RPMI7951 (cell line): ENCODE measurements at regions not wholly inside any gene's neighbourhood (a gene's known extent, or its start where the extent isn't known, plus 50 kb on each side); places are given as distances from the start of the nearest gene placed in this dataset.
"Not testable (repeated sequence)": the region's sequence is repeated elsewhere in the genome, so short reads cannot be mapped to it uniquely, and the experiment has no call there.

Experiments
- DNase-seq: peaks from one replicate; pipeline ENCODE4 v3.0.0-alpha.2; 2012; ENCODE audit warnings: low read depth

- not testable (repeated sequence) for DNase-seq
Measured at GRCh38 chr9:74197771-74198170, 299.4 kb upstream of the RORB start.

- no peak for DNase-seq
Measured at GRCh38 chr9:74205056-74205455, 292.1 kb upstream of the RORB start.

DNA sequence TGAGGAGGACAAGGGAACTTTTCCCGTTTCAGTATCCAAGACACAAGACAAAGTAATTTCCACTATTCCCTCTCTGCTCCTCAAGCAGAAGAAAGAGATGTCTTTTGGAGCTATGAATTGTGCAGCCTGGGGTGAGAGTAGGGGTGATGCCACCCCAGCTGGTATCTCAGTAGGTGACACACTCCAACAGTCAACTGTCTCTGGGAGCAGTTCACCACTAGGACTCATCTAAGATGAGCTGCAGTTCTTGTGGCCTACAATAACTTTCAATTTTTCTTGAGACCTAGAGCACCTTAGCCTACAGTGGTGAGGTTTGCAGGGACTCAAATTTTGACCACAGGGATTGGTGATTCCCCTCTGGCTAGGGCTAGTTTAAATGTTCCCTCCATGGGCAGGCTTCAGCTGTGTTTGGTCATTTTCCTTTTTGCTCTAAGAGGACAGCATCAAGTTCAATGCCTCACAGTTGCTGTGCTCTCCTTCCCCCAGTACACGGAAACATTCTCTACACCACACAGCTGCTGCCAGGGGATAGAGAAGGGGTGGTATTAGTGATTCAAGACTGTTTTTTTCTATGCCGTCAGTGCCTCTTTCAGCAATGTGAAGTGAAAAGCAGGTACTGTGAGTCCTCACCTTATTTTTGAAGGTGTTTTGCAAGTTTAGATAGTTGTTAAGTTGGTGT is 278.6 kb upstream of the RORB start:
- no peak for DNase-seq

DNA sequence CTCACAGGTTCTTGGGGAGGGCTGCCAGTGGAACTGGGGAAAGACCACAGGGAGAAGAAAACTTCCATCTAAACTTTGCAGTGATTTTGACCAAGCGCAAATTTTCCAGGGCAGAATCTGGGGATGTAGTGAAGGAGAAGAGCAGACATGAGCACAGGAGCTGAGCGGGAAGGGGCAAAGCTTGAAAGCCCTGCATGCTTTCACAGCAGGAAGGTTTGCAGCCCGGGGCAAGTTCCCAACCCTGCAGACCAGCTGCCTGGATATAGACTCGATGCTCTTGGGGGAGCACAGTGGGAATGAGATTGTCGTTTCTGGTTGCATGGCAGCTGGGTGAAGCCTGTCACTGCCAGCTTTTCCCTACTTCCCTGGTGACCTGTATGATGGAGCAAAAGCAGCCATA is 276.8 kb upstream of the RORB start:
- no peak for DNase-seq

- DNase-seq = no peak
Measured at GRCh38 chr9:74236857-74237256, 260.3 kb upstream of the RORB start.

- no peak for DNase-seq
Measured at GRCh38 chr9:74245866-74246497, 251.2 kb upstream of the RORB start.

DNA sequence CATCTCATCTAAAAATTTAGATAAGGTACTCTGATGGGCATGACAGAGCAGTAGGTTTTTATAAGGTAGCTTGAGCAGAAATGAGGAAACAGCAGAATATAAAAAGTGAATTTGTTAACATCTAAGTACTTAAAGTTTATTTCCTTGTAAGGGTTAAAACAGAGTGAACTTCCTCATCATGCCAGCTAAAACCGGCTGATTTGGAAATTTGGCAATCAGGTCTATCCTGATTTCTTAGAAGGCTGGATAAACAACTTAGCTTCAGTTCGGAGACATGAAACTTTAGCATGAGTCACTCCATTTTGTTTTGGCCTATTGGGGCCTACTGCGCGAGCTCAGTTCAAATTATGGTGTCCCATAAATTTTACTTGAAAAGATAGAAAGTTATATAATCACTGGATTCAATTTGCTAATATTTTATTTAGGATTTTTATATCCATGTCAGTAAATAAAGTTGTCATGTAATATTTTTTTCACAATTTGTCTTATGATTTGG is 241.6 kb upstream of the RORB start:
- DNase-seq = no peak

- DNase-seq = no peak
Measured at GRCh38 chr9:74275872-74276508, 221.1 kb upstream of the RORB start.

- DNase-seq = no peak
Measured at GRCh38 chr9:74277532-74277931, 219.6 kb upstream of the RORB start.

- no peak for DNase-seq
Measured at GRCh38 chr9:74281674-74282073, 215.5 kb upstream of the RORB start.

DNA sequence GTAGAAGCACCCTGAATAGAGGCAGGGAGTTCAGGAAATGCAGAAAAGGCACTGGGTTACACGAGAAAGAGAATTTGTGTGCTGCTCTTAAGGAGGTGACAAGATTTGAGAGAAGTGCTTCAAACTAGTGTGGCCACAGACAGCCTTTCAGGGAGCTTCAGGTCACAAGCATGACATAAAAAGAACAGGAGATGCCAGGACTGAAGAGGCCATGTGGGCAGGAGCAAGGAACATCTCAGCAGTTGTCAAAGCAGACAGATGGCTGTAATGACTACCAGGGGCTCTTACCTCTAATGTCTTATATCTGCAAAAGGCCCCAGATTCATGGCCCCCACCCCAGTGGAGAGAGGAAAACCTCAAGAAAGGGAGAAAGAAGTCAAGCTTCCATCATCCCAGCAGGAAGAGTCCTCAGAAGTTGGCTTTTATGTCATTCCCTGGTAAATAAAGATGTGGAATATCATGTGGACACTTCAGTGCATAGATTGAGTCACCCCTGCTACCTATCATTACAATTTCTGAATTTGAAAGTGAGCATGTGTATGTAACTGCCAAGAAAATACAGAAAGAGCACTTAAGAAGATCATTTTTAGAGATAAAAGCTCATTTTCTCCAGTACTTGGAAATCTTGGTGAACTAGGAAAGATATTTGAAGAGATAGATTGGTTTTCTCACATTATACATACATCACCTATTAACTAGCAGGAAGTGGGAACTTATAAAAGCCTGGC is 214.4 kb upstream of the RORB start:
- DNase-seq = no peak

GRCh38 chr9:74284581-74285450 is 212.3 kb upstream of the RORB start:
- DNase-seq = no peak

- no peak for DNase-seq
Measured at GRCh38 chr9:74293479-74293878, 203.7 kb upstream of the RORB start.

- DNase-seq = no peak
Measured at GRCh38 chr9:74303945-74304344, 193.2 kb upstream of the RORB start.

GRCh38 chr9:74304598-74304997 is 192.5 kb upstream of the RORB start:
- DNase-seq = no peak

GRCh38 chr9:74309654-74310053 is 187.5 kb upstream of the RORB start:
- no peak for DNase-seq

DNA sequence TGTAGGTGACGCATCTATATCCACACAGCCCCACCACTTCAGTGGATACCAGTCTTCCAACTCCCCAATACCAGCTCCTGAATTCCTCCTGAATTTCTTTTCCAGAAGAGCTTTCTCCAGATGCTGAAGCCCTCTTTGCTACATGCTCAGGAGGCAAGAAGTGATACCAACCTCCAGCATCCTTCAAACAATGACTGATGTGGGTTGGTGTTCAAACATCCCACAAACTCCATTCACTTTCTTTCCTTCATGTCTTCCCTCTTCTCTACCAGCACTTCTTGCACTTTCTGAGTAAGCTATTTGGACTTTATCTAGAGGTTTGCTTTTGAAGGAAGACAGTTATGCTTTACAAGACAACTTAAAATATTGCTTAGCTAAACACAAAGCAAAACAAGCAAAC is 179.9 kb upstream of the RORB start:
- DNase-seq = no peak

GRCh38 chr9:74321396-74321795 is 175.7 kb upstream of the RORB start:
- DNase-seq = no peak

DNA sequence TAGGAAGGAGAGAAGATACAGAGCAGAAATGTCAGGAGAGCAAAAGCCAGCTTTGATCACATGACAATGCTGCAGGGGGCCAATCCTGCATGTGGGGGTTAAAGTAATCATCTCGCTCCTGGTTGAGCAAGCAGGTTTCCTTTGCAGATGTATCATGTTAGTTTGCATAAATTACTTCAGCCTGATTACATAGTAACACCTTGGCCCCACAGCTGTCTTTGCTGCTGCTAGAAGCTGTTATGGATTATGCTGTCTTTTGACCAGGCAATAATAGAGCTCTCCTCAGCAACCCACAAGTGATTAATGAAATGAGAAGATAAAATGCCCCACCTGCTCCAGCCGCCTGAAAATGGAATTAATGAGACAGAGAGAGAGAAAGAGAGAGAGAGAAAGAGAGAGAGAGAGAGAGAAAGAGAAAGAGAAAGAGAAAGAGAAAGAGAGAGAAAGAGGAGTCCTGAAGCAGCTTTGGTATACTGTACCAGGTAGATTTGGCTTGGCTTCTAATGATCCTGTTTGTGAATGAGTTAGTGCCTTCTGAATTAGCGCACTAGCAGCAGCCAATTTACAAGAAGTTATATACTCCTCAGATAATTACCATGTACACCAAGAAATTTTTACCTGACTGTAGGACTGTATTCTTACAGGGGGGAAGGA is 174.3 kb upstream of the RORB start:
- no peak for DNase-seq

DNA sequence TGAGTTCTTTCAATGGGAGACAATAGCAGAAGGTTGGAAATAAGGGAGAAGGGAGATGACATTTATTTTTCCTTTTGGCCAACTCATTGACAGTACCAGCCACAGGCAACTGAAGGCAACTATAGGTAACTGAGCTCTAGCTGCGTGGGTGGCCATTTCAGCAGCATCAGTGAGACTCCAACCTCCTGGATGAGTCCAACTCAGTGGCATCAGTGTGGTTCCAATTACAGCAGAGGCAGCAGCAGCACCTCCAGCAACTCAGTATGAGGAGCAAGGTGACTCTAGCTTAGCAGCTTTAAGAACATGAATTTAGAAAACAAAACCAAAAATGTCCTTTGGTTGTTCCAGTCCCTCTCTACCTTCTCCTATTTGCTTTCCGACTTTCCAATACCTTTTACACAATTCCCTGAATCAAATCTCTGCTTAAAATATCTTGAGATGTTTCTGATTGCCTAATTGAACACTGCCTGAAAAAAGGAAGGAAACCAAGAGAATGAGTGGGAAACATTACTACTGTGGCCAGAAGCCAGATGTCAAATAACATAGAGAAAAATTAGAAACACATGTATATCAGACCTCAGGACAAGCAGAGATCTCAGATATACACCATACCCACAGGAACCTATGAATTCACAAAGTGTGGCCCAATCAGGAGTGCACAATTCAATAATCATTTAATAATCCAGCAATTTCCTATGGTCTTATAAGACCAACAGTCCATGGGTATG is 166.5 kb upstream of the RORB start:
- no peak for DNase-seq
